ENCODE measurements at regions not wholly inside any gene's neighbourhood (a gene's known extent, or its start where the extent isn't known, plus 50 kb on each side); places are given as distances from the start of the nearest gene placed in this dataset.

DNA sequence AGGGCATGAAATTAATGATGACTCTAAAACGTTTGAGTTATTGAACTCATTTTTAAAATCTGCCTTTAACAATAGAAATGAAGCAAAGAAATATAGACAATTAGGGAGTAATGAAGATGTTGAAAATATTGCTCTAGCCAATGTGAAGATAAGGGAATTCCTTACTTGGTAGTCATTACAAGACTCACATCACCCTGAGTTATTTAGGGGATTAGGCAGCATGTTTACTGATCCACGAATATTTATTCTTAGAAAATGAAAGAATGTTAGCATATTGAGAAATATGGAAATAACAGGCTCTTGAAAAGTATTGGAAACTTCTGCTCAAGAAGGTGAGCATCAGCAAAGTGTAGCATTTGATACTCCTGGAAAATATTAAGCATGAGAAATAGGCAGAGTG is 398.1 kb upstream of the ARPP21 start:
- TF ChIP-seq, protein P1, sequence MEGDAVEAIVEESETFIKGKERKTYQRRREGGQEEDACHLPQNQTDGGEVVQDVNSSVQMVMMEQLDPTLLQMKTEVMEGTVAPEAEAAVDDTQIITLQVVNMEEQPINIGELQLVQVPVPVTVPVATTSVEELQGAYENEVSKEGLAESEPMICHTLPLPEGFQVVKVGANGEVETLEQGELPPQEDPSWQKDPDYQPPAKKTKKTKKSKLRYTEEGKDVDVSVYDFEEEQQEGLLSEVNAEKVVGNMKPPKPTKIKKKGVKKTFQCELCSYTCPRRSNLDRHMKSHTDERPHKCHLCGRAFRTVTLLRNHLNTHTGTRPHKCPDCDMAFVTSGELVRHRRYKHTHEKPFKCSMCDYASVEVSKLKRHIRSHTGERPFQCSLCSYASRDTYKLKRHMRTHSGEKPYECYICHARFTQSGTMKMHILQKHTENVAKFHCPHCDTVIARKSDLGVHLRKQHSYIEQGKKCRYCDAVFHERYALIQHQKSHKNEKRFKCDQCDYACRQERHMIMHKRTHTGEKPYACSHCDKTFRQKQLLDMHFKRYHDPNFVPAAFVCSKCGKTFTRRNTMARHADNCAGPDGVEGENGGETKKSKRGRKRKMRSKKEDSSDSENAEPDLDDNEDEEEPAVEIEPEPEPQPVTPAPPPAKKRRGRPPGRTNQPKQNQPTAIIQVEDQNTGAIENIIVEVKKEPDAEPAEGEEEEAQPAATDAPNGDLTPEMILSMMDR (IDR thresholded peaks at IDR 0.05): no peak
- TF ChIP-seq POLR2A (IDR thresholded peaks at IDR 0.05): no peak
